Psoas muscle (tissue), 7 donors: ENCODE measurements at regions not wholly inside any gene's neighbourhood (a gene's known extent, or its start where the extent isn't known, plus 50 kb on each side); places are given as distances from the start of the nearest gene placed in this dataset.

Experiments used
- ATAC-seq, 4 donors: fragments of 200-7000 bp; cut with Tn5 transposase; one replicate each; pipeline ENCODE4 v1.9.1; 2020; ENCODE audit warnings: moderate library complexity in 3 of 4, mild to moderate bottlenecking in 2 of 4
- DNase-seq, 2 donors: peaks; one replicate each; pipeline ENCODE4 v3.0.0-alpha.2; 2020
- H3K27ac ChIP-seq: fragments of 200-600 bp; one replicate; pipeline ENCODE4 v1.8.0; 2022
- H3K27me3 ChIP-seq, 3 donors: fragments of 200-600 bp in 1 of 3; one replicate each; pipeline versions ENCODE4 v1.6.1 to v1.8.0; 2013 to 2022; ENCODE audit warnings: low read length in 2 of 3, mild to moderate bottlenecking in 2 of 3, moderate library complexity in 1 of 3; ENCODE audit not compliant: insufficient read depth in 3 of 3
- H3K36me3 ChIP-seq, 2 donors: fragments of 200-600 bp in 1 of 2; one replicate each; pipeline versions ENCODE4 v1.6.1 to v1.8.0; 2013 to 2022; ENCODE audit warnings: low read depth in 1 of 2, mild to moderate bottlenecking in 1 of 2, moderate library complexity in 1 of 2; ENCODE audit not compliant: insufficient read depth in 1 of 2
- H3K4me1 ChIP-seq: fragments of 200-600 bp; one replicate; pipeline ENCODE4 v1.8.0; 2022
- H3K4me3 ChIP-seq: fragments of 200-600 bp; one replicate; pipeline ENCODE4 v1.8.0; 2022; ENCODE audit warnings: mild to moderate bottlenecking
- H3K9me3 ChIP-seq: fragments of 200-600 bp; one replicate; pipeline ENCODE4 v1.8.0; 2022
- CTCF ChIP-seq: fragments of 200-600 bp; IDR thresholded peaks from one replicate; pipeline ENCODE4 v1.8.0; 2022; ENCODE audit warnings: antibody characterized with exemption
- WGBS, 3 donors: extraction: QIAGEN DNeasy Blood & Tissue Kit; methylation state at CpG; one replicate each; pipeline versions ENCODE4 v1.1.6 to v1.1.7; 2013; 5-methylcytosine and 5-hydroxymethylcytosine counted together
- intact Hi-C, 2 donors: fragments of 100-400 bp; cut with DNase I; formaldehyde crosslinking; loops; one replicate each; pipeline versions ENCODE4 v1.11.0 to v1.14.2; 2022
- donor health status: healthy with polysubstance abuse.
- donor health status: DM: no; HTN: no; CAD: no; lungs with moderate emphysema.
- donor health status: Bipolar disorder and iron deficiency.
- donor health status: healthy.
- donor health status: DM: yes; HTN: yes; CAD: no.
- donor health status: DM: no; HTN: no; CAD: no.
- donor health status: DM: yes; HTN: yes; CAD: no.

DNA sequence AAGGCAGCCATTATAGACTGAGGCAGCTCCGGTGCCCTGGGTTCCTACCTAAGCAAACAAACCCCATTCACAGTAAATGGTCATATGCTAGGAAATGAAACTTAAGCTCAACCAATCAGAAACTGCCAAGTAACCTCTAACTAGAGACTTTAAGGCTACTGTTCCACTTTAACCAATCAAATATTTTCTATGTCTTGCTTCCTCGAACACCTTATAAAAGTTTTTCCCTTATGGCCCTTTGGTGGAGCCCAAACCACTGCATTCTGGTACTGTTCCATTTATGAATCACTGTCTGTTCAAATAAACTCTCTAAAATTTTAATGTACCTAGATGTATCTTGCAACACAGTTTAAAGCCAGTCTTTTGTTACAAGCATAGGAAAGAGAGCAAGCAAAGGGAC is 361.1 kb downstream of the HGF start:
- DNase-seq, result no peak
- no peaks in the 10 kb centered on the region for H3K36me3 ChIP-seq
- WGBS, 3 donors, result 92 to 98% (median 94%) methylated on average over 2 of the region's 2 CpGs
- intact Hi-C loops, result no loop called here
- no peaks in the 10 kb centered on the region for H3K27me3 ChIP-seq
- TF ChIP-seq CTCF, result no peak
- no peaks in the 10 kb centered on the region for H3K4me1 ChIP-seq
- ATAC-seq, result no peak
- H3K27ac ChIP-seq, result no peak overlapping the region
- H3K4me3 ChIP-seq, result no peak overlapping the region
- H3K9me3 ChIP-seq, result no peaks in the 10 kb centered on the region

- intact Hi-C loops, result no loop called here
Observed at GRCh38 chr7:81407094-81407493, 362.8 kb downstream of the HGF start.

DNA sequence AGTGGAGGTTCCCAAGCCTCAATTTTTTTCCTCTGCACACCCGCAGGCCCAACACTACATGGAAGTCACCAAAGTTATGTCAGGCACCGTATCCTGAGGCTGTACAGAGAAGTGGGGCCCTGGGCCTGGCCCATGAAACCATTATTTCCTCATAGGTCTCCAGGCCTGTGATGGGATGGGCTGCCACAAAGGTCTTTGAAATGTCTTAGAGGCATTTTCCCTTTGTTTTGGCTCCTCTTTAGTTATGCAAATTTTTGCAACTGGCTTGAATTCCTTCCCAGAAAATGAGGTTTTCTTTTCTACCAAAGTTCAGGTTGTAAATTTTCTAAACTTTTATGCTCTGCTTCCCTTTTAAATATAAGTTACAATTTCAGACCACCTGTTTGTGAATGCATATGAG is 365.2 kb downstream of the HGF start:
- 70 to 91% (median 90%) methylated on average over 2 of the region's 2 CpGs for WGBS, 3 donors
- no peaks in the 10 kb centered on the region for H3K27me3 ChIP-seq
- no peak overlapping the region for H3K27ac ChIP-seq
- no peaks in the 10 kb centered on the region for H3K36me3 ChIP-seq
- DNase-seq, result no peak
- no peak for ATAC-seq
- no peak for TF ChIP-seq CTCF
- H3K4me1 ChIP-seq, result no peaks in the 10 kb centered on the region
- H3K9me3 ChIP-seq, result no peaks in the 10 kb centered on the region
- no peak overlapping the region for H3K4me3 ChIP-seq
- intact Hi-C loops, result no loop called here

More at GRCh38 chr7:81407094-81407493, 362.8 kb downstream of the HGF start:
- H3K36me3 ChIP-seq, result no peaks in the 10 kb centered on the region
- TF ChIP-seq CTCF, result no peak
- ATAC-seq (no peak), DNase-seq (no peak)
- no peaks in the 10 kb centered on the region for H3K4me1 ChIP-seq
- H3K27ac ChIP-seq, result no peak overlapping the region
- H3K27me3 ChIP-seq, result no peaks in the 10 kb centered on the region
- H3K9me3 ChIP-seq, result no peaks in the 10 kb centered on the region
- WGBS, 3 donors, result 97% methylated on average over 2 of the region's 2 CpGs
- no peak overlapping the region for H3K4me3 ChIP-seq

GRCh38 chr7:81402227-81402626 is 367.6 kb downstream of the HGF start:
- 63 to 76% (median 69%) methylated on average over 1 of the region's 1 CpG for WGBS, 3 donors
- Histone ChIP-seq H3K36me3 (no peaks in the 10 kb centered on the region), H3K4me3 (no peak overlapping the region), H3K27me3 (no peaks in the 10 kb centered on the region), H3K4me1 (no peaks in the 10 kb centered on the region), H3K9me3 (no peaks in the 10 kb centered on the region), H3K27ac (no peak overlapping the region)
- intact Hi-C loops, result no loop called here
- DNase-seq (no peak), ATAC-seq (no peak)
- TF ChIP-seq CTCF, result no peak

DNA sequence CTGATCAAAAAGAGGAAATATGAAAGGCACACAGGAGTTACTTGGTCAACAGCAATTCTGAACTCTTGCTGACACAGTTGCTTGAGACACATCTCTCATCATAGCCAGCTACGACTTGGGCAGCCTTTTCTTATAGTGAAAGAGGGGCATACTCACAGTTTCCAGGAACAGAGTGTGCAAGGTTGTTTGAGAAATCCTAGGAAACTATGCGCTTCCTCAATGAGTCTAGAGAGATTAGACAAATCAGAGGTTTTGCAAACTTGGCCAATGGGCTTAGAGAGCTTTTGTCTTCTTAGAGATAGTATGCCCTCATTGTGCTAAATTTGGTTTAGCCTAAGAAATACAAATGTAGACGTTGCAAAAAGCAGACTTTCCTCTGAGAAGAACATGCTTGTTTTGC is 370.4 kb downstream of the HGF start:
- TF ChIP-seq CTCF, result no peak
- Histone ChIP-seq H3K27me3 (no peaks in the 10 kb centered on the region), H3K36me3 (no peaks in the 10 kb centered on the region), H3K4me1 (no peaks in the 10 kb centered on the region), H3K4me3 (no peak overlapping the region), H3K9me3 (no peaks in the 10 kb centered on the region), H3K27ac (no peak overlapping the region)
- 56 to 72% (median 59%) methylated on average over 3 of the region's 3 CpGs for WGBS, 3 donors
- ATAC-seq (no peak), DNase-seq (no peak)
- intact Hi-C loops, result no loop called here
